Naive thymus-derived CD4-positive, alpha-beta T cell (primary cell): ENCODE measurements at regions not wholly inside any gene's neighbourhood (a gene's known extent, or its start where the extent isn't known, plus 50 kb on each side); places are given as distances from the start of the nearest gene placed in this dataset.
"Not testable (repeated sequence)": the region's sequence is repeated elsewhere in the genome, so short reads cannot be mapped to it uniquely, and the experiment has no call there.

Experiments used
- ATAC-seq: fragments of 150-1000 bp; cut with Tn5 transposase; 2 replicates; pipeline ENCODE4 v1.10.0; 2021; ENCODE audit warnings: mild to moderate bottlenecking, moderate library complexity
- CTCF ChIA-PET: fragments of 350-600 bp; sonication (Branson Sonifier 250); formaldehyde crosslinking; loops from one replicate; lab custom pipeline; 2021; ENCODE audit warnings: antibody characterized with exemption; lab: Charles Lee
- POLR2A ChIA-PET: fragments of 350-600 bp; sonication (Branson Sonifier 250); formaldehyde crosslinking; loops from one replicate; lab custom pipeline; 2021; ENCODE audit warnings: antibody characterized with exemption, inconsistent platforms; lab: Charles Lee
- DNase-seq, 9 donors: peaks; one replicate each; pipeline versions ENCODE4 v3.0.0 to v3.0.0-alpha.2; 2020 to 2022; ENCODE audit warnings: mixed read lengths in 1 of 9
- H3K27ac ChIP-seq: one replicate; pipeline ENCODE4 v1.7.0; 2013; ENCODE audit warnings: mild to moderate bottlenecking, low read depth, low read length, moderate library complexity
- H3K27me3 ChIP-seq, 2 donors: one replicate each; pipeline ENCODE4 v1.7.0; 2013; ENCODE audit warnings: low read length in 2 of 2, mild to moderate bottlenecking in 2 of 2, moderate library complexity in 2 of 2; ENCODE audit not compliant: control insufficient read depth in 2 of 2, insufficient read depth in 2 of 2
- H3K36me3 ChIP-seq, 3 experiments: 1 replicate in 2 of 3; 2 replicates in 1 of 3; pipeline ENCODE4 v1.7.0; 2013; ENCODE audit warnings: low read length in 3 of 3, mild to moderate bottlenecking in 3 of 3, moderate library complexity in 1 of 3; ENCODE audit not compliant: insufficient read depth in 3 of 3, control insufficient read depth in 2 of 3
- H3K4me1 ChIP-seq, 2 donors: one replicate each; pipeline ENCODE4 v1.7.0; 2013; ENCODE audit warnings: low read length in 2 of 2, mild to moderate bottlenecking in 2 of 2, moderate library complexity in 1 of 2; ENCODE audit not compliant: control insufficient read depth in 2 of 2, insufficient read depth in 2 of 2
- H3K4me3 ChIP-seq: 2 replicates; pipeline ENCODE4 v1.7.0; 2013; ENCODE audit warnings: mild to moderate bottlenecking, low read length
- H3K9me3 ChIP-seq, 3 experiments: 1 replicate in 2 of 3; 2 replicates in 1 of 3; pipeline ENCODE4 v1.7.0; 2013; ENCODE audit warnings: low read length in 3 of 3; ENCODE audit not compliant: control insufficient read depth in 2 of 3
- H3K27ac Mint-ChIP-seq, 9 donors: one replicate each; pipeline ENCODE4 v1.8.0; 2020 to 2022; ENCODE audit warnings: mixed read lengths in 9 of 9, mild to moderate bottlenecking in 8 of 9, moderate library complexity in 5 of 9, inconsistent platforms in 2 of 9
- H3K27me3 Mint-ChIP-seq, 5 donors: one replicate each; pipeline ENCODE4 v1.8.0; 2021 to 2022; ENCODE audit warnings: mixed read lengths in 5 of 5, mild to moderate bottlenecking in 1 of 5
- H3K36me3 Mint-ChIP-seq, 5 donors: one replicate each; pipeline ENCODE4 v1.8.0; 2020 to 2022; ENCODE audit warnings: mixed read lengths in 5 of 5, mild to moderate bottlenecking in 3 of 5, inconsistent platforms in 1 of 5
- H3K4me1 Mint-ChIP-seq, 7 donors: one replicate each; pipeline ENCODE4 v1.8.0; 2020 to 2022; ENCODE audit warnings: mixed read lengths in 7 of 7, mild to moderate bottlenecking in 3 of 7, inconsistent platforms in 1 of 7
- H3K4me3 Mint-ChIP-seq, 10 donors: one replicate each; pipeline ENCODE4 v1.8.0; 2020 to 2022; ENCODE audit warnings: mild to moderate bottlenecking in 10 of 10, mixed read lengths in 10 of 10, moderate library complexity in 6 of 10, inconsistent platforms in 2 of 10
- H3K9me3 Mint-ChIP-seq, 11 donors: one replicate each; pipeline ENCODE4 v1.8.0; 2020 to 2022; ENCODE audit warnings: mixed read lengths in 11 of 11, mild to moderate bottlenecking in 4 of 11, inconsistent platforms in 1 of 11, moderate library complexity in 1 of 11
- intact Hi-C, 2 donors: fragments of 100-400 bp; cut with micrococcal nuclease; formaldehyde crosslinking; loops; one replicate each; pipeline ENCODE4 v1.15.1; 2023

- H3K27ac Mint-ChIP-seq, intact Hi-C loops, DNase-seq, H3K27ac ChIP-seq, H3K27me3 ChIP-seq, H3K4me1 ChIP-seq, CTCF ChIA-PET, H3K4me3 ChIP-seq, H3K36me3 ChIP-seq, H3K9me3 ChIP-seq, H3K36me3 Mint-ChIP-seq, POLR2A ChIA-PET, H3K4me3 Mint-ChIP-seq: not testable (repeated sequence)
- Mint-ChIP-seq H3K9me3 (peaks cover 3 to 14% (median 10%) of the 10 kb centered on the region in 11 donors), H3K4me1 (peaks cover 0 to 17% (median 4%) of the 10 kb centered on the region in 7 donors), H3K27me3 (peaks cover 0 to 28% (median 11%) of the 10 kb centered on the region in 5 donors)
- ATAC-seq = peak; percentile 43
These were observed 2291.8 kb upstream of the TPTE start for GRCh38 chr21:8229366-8230150.

GRCh38 chr21:8231252-8231651, 2290.1 kb upstream of the TPTE start:
- peaks cover 3 to 14% (median 10%) of the 10 kb centered on the region in 11 donors for H3K9me3 Mint-ChIP-seq
- peaks cover 0 to 17% (median 4%) of the 10 kb centered on the region in 7 donors for H3K4me1 Mint-ChIP-seq
- H3K36me3 Mint-ChIP-seq, H3K9me3 ChIP-seq, CTCF ChIA-PET, H3K4me3 ChIP-seq, DNase-seq, H3K4me3 Mint-ChIP-seq, H3K4me1 ChIP-seq, H3K27me3 ChIP-seq, H3K36me3 ChIP-seq, intact Hi-C loops, H3K27ac ChIP-seq, ATAC-seq, POLR2A ChIA-PET, H3K27ac Mint-ChIP-seq: not testable (repeated sequence)
- peaks cover 0 to 28% (median 11%) of the 10 kb centered on the region in 5 donors for H3K27me3 Mint-ChIP-seq

DNA sequence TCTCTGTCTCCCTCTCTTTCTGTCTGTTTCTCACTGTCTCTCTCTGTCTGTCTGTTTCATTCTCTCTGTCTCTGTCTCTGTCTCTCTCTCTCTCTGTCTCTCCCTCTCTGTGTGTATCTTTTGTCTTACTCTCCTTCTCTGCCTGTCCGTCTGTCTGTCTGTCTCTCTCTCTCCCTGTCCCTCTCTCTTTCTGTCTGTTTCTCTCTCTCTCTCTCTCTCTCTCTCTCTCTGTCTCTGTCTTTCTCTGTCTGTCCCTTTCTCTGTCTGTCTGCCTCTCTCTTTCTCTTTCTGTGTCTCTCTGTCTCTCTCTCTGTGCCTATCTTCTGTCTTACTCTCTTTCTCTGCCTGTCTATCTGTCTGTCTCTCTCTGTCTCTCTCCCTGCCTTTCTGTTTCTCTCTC, 2288.4 kb upstream of the TPTE start:
- POLR2A ChIA-PET, ATAC-seq, H3K9me3 ChIP-seq, H3K27me3 ChIP-seq, H3K27ac ChIP-seq, CTCF ChIA-PET, H3K4me1 ChIP-seq, H3K4me3 Mint-ChIP-seq, H3K4me3 ChIP-seq, H3K36me3 Mint-ChIP-seq, H3K36me3 ChIP-seq, intact Hi-C loops: not testable (repeated sequence)
- DNase-seq = peak in 4 of 9 donors; percentile 12 to 39 (median 20)
- Mint-ChIP-seq H3K9me3 (peaks cover 3 to 14% (median 10%) of the 10 kb centered on the region in 11 donors), H3K27ac (peak overlapping the region in 2 of 9 donors; percentile 1 to 5), H3K4me1 (peaks cover 0 to 17% (median 4%) of the 10 kb centered on the region in 7 donors), H3K27me3 (peaks cover 0 to 28% (median 11%) of the 10 kb centered on the region in 5 donors)

DNA sequence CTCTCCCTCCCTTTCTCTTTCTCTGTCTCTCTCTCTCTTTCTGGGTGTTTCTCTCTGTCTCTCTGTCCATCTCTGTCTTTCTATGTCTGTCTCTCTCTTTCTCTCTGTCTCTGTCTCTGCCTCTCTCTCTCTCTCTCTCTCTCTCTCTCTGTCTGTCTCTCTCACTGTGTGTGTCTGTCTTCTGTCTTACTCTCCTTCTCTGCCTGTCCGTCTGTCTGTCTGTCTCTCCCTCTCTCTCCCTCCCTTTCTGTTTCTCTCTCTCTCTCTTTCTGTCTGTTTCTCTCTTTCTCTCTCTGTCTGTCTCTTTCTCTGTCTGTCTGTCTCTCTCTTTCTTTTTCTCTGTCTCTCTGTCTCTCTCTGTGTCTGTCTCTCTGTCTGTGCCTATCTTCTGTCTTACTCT, 2287.3 kb upstream of the TPTE start:
- peak in 7 of 9 donors; percentile 13 to 58 (median 46) for DNase-seq
- H3K27ac Mint-ChIP-seq, H3K27ac ChIP-seq, H3K36me3 Mint-ChIP-seq, H3K27me3 ChIP-seq, CTCF ChIA-PET, intact Hi-C loops, H3K4me3 Mint-ChIP-seq, H3K4me1 ChIP-seq, H3K9me3 Mint-ChIP-seq, POLR2A ChIA-PET, ATAC-seq, H3K9me3 ChIP-seq, H3K36me3 ChIP-seq, H3K4me3 ChIP-seq: not testable (repeated sequence)
- Mint-ChIP-seq H3K4me1 (peaks cover 0 to 13% (median 3%) of the 10 kb centered on the region in 7 donors), H3K27me3 (peaks cover 0 to 20% (median 7%) of the 10 kb centered on the region in 5 donors)

- ATAC-seq = peak; percentile 53
- DNase-seq, POLR2A ChIA-PET, H3K4me3 Mint-ChIP-seq, H3K27me3 ChIP-seq, H3K4me1 Mint-ChIP-seq, H3K36me3 Mint-ChIP-seq, H3K36me3 ChIP-seq, H3K9me3 Mint-ChIP-seq, H3K4me3 ChIP-seq, intact Hi-C loops, H3K27ac Mint-ChIP-seq, CTCF ChIA-PET, H3K9me3 ChIP-seq, H3K27me3 Mint-ChIP-seq, H3K27ac ChIP-seq, H3K4me1 ChIP-seq: not testable (repeated sequence)
These were observed 2276.4 kb upstream of the TPTE start for GRCh38 chr21:8244723-8245641.

- H3K36me3 ChIP-seq, H3K27ac ChIP-seq, H3K9me3 ChIP-seq, H3K9me3 Mint-ChIP-seq, DNase-seq, H3K4me1 Mint-ChIP-seq, H3K27ac Mint-ChIP-seq, H3K4me3 Mint-ChIP-seq, CTCF ChIA-PET, POLR2A ChIA-PET, H3K36me3 Mint-ChIP-seq, H3K4me3 ChIP-seq, intact Hi-C loops, H3K4me1 ChIP-seq, H3K27me3 ChIP-seq, H3K27me3 Mint-ChIP-seq: not testable (repeated sequence)
- ATAC-seq = peak; percentile 75
These were observed 2275.6 kb upstream of the TPTE start for GRCh38 chr21:8245642-8246402.
